Type B pancreatic cell (in vitro differentiated cells): ENCODE measurements at regions not wholly inside any gene's neighbourhood (a gene's known extent, or its start where the extent isn't known, plus 50 kb on each side); places are given as distances from the start of the nearest gene placed in this dataset.
A peak's percentile ranks its signal among the peaks of the same experiment; 100 is the strongest.

Experiments
- DNase-seq: peaks from one replicate; pipeline ENCODE4 v3.0.0; 2021; ENCODE audit warnings: mixed read lengths; ENCODE audit not compliant: unreplicated experiment; ENCODE audit errors: extremely low spot score
- H3K27ac Mint-ChIP-seq: 2 replicates; pipeline ENCODE4 v1.8.0; 2021; ENCODE audit warnings: mild to moderate bottlenecking, mixed read lengths
- H3K27me3 Mint-ChIP-seq: 2 replicates; pipeline ENCODE4 v1.8.0; 2021; ENCODE audit warnings: mixed read lengths
- H3K36me3 Mint-ChIP-seq: 2 replicates; pipeline ENCODE4 v1.8.0; 2021; ENCODE audit warnings: mixed read lengths
- H3K4me1 Mint-ChIP-seq: one replicate; pipeline ENCODE4 v1.8.0; 2021; ENCODE audit warnings: mixed read lengths; ENCODE audit not compliant: unreplicated experiment
- H3K4me3 Mint-ChIP-seq: 2 replicates; pipeline ENCODE4 v1.8.0; 2021; ENCODE audit warnings: mild to moderate bottlenecking, mixed read lengths
- H3K9me3 Mint-ChIP-seq: 2 replicates; pipeline ENCODE4 v1.8.0; 2021; ENCODE audit warnings: mixed read lengths
- TF ChIP-seq, protein P1 (sequence below): fragments of 200-600 bp; sonication (generic); conservative IDR thresholded peaks from 2 replicates; pipeline ENCODE4 v1.5.0; 2021; ENCODE audit warnings: antibody characterized with exemption, mild to moderate bottlenecking

DNA sequence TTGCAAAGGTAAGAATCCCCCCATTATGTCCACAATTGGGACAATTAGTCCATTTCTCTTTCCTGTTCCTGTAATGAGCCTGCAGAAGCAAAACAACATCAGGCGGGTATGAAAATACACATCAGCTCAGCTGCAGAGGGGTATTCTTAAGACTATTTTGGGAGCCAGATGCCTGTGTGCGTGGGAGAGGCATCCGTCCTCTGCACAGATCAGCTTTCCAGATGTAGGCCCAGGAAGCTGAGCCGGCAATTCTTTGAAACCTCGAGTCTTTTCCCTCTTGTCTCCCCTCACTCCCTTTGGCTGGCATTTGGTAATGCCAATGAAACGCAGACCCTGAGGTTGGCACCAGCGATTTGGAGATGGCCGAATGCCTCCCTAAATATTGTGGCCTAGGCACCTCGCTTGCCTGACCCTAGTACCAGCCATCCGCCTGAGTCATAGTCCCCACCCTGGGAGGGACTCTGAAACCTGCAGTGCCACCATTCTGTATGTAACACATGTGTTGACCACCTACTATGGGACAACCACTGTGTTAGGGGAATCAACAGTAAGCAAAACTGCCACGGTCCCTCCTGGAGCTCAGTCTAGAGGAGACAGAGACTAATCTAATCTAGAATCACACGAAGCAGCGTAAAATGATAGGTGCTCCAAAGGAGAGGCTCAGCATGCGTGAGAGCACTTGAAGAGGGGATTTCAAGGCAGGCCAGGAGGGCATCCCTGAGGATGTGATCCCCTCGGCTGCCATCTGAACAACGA lies 603.0 kb downstream of the MATN1 start:
- no peak for DNase-seq
- Mint-ChIP-seq H3K27me3 (peaks cover 6% of the 10 kb centered on the region), H3K27ac (no peak overlapping the region), H3K36me3 (no peaks in the 10 kb centered on the region), H3K4me3 (no peak overlapping the region), H3K4me1 (peaks cover 14% of the 10 kb centered on the region), H3K9me3 (no peaks in the 10 kb centered on the region)
- TF ChIP-seq, protein P1, sequence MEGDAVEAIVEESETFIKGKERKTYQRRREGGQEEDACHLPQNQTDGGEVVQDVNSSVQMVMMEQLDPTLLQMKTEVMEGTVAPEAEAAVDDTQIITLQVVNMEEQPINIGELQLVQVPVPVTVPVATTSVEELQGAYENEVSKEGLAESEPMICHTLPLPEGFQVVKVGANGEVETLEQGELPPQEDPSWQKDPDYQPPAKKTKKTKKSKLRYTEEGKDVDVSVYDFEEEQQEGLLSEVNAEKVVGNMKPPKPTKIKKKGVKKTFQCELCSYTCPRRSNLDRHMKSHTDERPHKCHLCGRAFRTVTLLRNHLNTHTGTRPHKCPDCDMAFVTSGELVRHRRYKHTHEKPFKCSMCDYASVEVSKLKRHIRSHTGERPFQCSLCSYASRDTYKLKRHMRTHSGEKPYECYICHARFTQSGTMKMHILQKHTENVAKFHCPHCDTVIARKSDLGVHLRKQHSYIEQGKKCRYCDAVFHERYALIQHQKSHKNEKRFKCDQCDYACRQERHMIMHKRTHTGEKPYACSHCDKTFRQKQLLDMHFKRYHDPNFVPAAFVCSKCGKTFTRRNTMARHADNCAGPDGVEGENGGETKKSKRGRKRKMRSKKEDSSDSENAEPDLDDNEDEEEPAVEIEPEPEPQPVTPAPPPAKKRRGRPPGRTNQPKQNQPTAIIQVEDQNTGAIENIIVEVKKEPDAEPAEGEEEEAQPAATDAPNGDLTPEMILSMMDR = no peak

DNA sequence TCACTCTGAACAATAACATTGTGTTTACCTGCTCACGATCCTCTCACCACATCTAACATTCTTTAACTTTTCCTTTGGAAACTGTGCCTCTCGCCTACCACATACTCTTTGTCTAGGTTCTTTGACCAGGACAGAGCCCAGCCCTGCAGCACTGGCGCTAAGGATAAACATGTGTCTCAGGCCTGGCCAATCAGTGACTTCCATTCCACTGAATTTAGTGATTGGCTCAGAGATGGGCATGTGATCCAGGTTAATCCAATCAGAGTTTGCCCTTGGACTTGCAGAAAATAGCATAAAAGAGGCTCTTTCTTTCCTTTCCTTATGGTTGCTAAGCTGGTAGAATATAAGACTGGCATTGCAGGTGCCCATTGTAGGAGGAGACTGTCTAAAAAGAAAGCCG lies 605.7 kb downstream of the MATN1 start:
- no peak overlapping the region for H3K4me3 Mint-ChIP-seq
- H3K4me1 Mint-ChIP-seq = peaks cover 20% of the 10 kb centered on the region
- H3K27ac Mint-ChIP-seq = no peak overlapping the region
- no peaks in the 10 kb centered on the region for H3K9me3 Mint-ChIP-seq
- TF ChIP-seq, protein P1 = no peak
- H3K36me3 Mint-ChIP-seq = no peaks in the 10 kb centered on the region
- DNase-seq = no peak
- peaks cover 14% of the 10 kb centered on the region for H3K27me3 Mint-ChIP-seq

DNA sequence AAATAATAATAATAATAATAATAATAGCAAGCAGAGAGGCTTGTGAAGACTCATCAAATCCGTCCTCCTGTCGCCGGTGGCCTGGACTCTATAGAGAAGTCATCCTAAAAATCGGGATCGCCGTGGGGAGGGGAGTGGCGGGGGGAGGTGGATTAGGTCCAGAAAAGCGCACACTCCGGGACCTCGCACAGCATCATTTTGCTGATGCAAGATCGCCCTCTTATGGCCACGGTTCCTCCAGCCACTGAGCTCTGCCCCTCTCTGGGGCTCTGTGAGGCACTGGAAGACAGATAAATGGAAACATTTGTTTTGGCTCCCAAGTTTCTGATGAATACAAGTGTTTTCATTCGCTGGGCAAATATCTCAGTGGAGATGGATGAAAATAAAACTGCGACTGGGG lies 612.0 kb downstream of the MATN1 start:
- TF ChIP-seq, protein P1 = peak; percentile 81
- no peak for DNase-seq
- H3K4me3 Mint-ChIP-seq = no peak overlapping the region
- H3K27me3 Mint-ChIP-seq = peaks cover 49% of the 10 kb centered on the region
- H3K27ac Mint-ChIP-seq = no peak overlapping the region
- no peaks in the 10 kb centered on the region for H3K36me3 Mint-ChIP-seq
- peaks cover 10% of the 10 kb centered on the region for H3K4me1 Mint-ChIP-seq
- H3K9me3 Mint-ChIP-seq = no peaks in the 10 kb centered on the region

DNA sequence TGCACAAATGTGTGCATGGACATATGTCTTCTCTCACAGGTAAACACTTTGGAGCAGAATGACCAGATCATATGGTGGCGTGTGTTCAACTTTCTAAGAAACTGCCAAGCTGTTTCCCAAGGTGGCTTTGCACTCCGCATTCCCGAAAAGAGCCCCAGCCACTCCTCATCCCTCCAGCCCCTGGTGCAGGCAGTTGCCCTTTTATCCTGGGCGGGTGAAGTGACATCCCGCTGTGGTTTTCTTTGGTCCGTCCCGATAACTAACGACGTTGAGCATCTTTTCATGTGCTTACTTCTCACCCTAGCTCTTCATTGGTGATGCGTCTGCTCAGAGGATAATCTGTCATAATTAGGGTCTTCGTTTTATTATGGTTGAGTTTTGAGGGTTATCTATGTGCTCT lies 612.5 kb downstream of the MATN1 start:
- no peak overlapping the region for H3K4me3 Mint-ChIP-seq
- H3K36me3 Mint-ChIP-seq = no peaks in the 10 kb centered on the region
- H3K27ac Mint-ChIP-seq = no peak overlapping the region
- no peak for DNase-seq
- H3K9me3 Mint-ChIP-seq = no peaks in the 10 kb centered on the region
- peaks cover 10% of the 10 kb centered on the region for H3K4me1 Mint-ChIP-seq
- peaks cover 51% of the 10 kb centered on the region for H3K27me3 Mint-ChIP-seq
- TF ChIP-seq, protein P1 = no peak

DNA sequence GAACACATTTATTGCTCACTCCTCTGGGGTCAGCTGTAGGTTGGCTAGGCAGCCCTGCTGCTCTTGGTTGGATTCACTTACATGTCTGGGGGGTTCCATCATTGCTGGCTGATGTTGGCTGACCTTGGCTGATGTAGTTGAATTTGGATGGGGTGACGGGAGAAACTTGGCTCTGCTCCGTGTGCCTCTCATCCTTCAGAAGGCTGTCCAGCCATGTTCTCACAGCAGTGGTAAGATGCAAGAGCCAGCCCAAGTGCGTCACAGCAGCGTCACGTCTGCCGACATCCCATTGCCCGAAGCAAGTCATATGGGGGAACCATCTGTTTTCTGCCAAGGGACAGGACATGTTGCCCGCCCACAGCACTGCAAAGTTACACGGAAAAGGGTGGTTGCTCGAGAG lies 613.5 kb downstream of the MATN1 start:
- DNase-seq = no peak
- H3K4me1 Mint-ChIP-seq = peaks cover 10% of the 10 kb centered on the region
- TF ChIP-seq, protein P1 = no peak
- no peaks in the 10 kb centered on the region for H3K9me3 Mint-ChIP-seq
- no peaks in the 10 kb centered on the region for H3K36me3 Mint-ChIP-seq
- peaks cover 56% of the 10 kb centered on the region for H3K27me3 Mint-ChIP-seq
- no peak overlapping the region for H3K4me3 Mint-ChIP-seq
- no peak overlapping the region for H3K27ac Mint-ChIP-seq
